Tibial nerve (tissue), 4 donors: ENCODE measurements at regions not wholly inside any gene's neighbourhood (a gene's known extent, or its start where the extent isn't known, plus 50 kb on each side); places are given as distances from the start of the nearest gene placed in this dataset.

Experiments used
- CTCF ChIP-seq, 5 experiments: fragments of 200-600 bp in 3 of 5; fragments of 450-650 bp in 2 of 5; sonication (generic) in 3 of 5; IDR thresholded peaks; one replicate each; pipeline ENCODE4 v1.5.1; 2016 to 2019; ENCODE audit warnings: antibody characterized with exemption in 5 of 5, mild to moderate bottlenecking in 3 of 5, moderate library complexity in 2 of 5
- EP300 ChIP-seq, 2 donors: sonication (generic); formaldehyde crosslinking; IDR thresholded peaks; one replicate each; pipeline ENCODE4 v1.6.1; 2017; ENCODE audit warnings: antibody characterized with exemption in 2 of 2, mild to moderate bottlenecking in 1 of 2
- POLR2A ChIP-seq, 2 donors: fragments of 450-650 bp; IDR thresholded peaks; one replicate each; pipeline ENCODE4 v1.6.1; 2017; ENCODE audit warnings: antibody characterized with exemption in 2 of 2, mild to moderate bottlenecking in 2 of 2, moderate library complexity in 2 of 2

DNA sequence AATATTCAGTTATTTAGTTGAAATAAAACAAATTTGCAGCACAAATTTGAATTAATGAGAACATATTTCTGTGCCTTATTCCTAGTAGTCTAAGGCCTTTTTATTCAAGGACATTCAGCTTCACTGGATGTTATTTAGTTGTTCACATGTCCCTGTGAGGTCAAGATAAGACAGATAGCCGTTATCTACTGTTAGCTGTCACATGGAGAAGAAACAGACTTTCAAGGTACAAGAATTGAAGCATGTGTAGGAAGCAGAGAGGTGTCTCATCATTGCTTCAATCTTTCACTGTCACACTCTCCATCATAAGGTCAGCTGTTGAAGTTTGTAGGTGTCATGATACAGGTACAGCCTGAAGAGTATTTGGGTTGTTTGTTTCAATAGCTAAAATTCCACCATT lies 112.9 kb upstream of the JAG1 start:
- TF ChIP-seq CTCF (IDR thresholded peaks at IDR 0.05) (no peak), POLR2A (IDR thresholded peaks at IDR 0.05) (no peak), EP300 (IDR thresholded peaks at IDR 0.05) (no peak)
